ENCODE measurements at regions not wholly inside any gene's neighbourhood (a gene's known extent, or its start where the extent isn't known, plus 50 kb on each side); places are given as distances from the start of the nearest gene placed in this dataset.

- no peak overlapping the region for H3K4me3 ChIP-seq
- TF ChIP-seq CTCF (IDR thresholded peaks at IDR 0.05; ENCODE audit: low read depth, low read length): no peak
- no peak for DNase-seq (ENCODE audit: low read depth in 1 of 2, low spot score in 1 of 2)
- no peaks in the 10 kb centered on the region for H3K9me3 ChIP-seq (ENCODE audit: low read depth)
- no peaks in the 10 kb centered on the region for H3K4me1 ChIP-seq (ENCODE audit: low read depth)
- no peaks in the 10 kb centered on the region for H3K27me3 ChIP-seq
- H3K27ac ChIP-seq: no peak overlapping the region
- H3K36me3 ChIP-seq: no peaks in the 10 kb centered on the region
Measured at GRCh38 chr10:29788113-29788512, 153.3 kb upstream of the SVIL start.

DNA sequence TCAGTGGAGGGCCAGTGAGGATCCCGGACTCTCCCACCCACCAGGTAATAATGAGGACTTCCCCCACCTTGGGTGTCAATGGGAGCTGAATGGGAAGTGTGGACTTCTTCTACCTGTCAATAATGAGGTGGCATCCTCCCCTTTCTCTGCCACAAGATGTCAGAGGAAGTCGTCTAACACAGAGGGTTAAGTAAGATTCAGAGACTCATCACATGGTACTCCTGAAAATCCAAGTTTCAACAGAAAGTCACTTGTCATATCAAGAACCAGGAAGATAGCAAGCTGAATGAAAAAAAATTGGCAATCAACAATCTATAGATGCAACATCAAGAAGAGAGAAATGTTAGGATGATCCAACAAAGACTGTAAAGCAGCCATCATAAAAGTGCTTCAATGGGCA is 150.9 kb upstream of the SVIL start:
- Histone ChIP-seq H3K27me3 (no peaks in the 10 kb centered on the region), H3K9me3 (ENCODE audit: low read depth) (no peaks in the 10 kb centered on the region), H3K36me3 (no peaks in the 10 kb centered on the region), H3K27ac (no peak overlapping the region), H3K4me3 (no peak overlapping the region), H3K4me1 (ENCODE audit: low read depth) (no peaks in the 10 kb centered on the region)
- no peak for DNase-seq (ENCODE audit: low read depth in 1 of 2, low spot score in 1 of 2)
- no peak for TF ChIP-seq CTCF (IDR thresholded peaks at IDR 0.05; ENCODE audit: low read depth, low read length)

DNA sequence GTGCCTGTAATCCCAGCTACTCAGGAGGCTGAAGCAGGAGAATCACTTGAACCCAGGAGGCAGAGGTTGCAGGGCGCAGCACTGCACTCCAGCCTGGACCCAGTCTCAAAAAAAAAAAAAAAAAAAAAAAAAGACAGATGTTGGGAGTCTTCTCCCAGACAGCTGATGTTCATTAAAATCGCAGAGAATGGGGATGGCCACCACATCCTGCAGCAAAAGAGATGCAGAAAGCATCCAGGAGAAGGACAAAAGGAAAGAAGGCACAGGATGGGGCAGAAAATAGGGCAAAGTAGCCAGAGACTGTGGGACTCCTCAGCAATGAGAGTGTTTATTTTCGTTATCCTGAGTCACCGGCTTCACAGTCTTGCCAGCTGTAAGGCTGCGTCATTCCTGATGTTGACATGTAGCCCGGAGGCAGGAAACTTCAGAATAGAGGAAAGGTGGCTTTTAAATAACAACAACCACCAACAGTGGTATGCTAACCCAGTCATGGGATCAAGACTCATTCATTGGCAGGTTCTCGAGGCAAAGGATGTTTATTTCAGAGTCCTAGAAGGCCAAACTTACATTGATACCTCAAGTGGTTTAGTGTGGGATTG is 149.5 kb upstream of the SVIL start:
- DNase-seq (ENCODE audit: low read depth in 1 of 2, low spot score in 1 of 2): peak in 1 of 2 donors; percentile 96
- H3K4me3 ChIP-seq: no peak overlapping the region

DNA sequence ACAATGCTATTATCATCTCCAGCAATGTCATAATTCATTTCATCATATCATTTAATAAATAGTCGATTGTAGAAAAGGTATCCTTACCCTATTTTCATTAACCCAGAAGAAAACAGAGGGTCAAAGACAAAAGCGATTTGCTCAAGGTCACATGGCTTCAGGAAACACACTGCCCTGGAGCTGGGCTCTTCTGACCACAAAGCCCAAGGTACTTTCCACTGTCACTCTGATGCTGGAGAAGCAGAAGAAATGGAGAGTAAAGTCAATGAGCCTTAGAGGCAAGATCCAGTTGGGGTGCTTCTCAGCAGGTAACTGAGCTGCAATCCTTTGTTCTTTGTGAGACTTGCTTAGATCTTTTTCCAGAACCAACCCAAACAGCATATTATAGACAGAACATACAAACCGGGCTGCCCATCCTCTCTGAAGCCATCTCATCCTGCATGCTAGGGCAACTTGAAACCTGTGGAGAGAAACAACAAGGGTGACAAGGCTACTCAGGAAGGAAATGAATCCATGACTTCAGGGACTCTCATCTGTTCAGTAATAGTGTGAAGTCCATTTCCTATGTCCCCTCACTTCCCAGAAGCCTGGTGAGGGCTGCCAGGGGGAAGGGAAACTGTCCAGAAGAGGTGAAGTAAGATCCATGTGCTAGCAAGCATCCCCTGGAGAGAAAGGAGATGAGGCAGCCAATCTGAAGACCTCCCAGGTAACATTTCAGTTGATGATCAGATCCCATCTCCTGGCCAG is 148.6 kb upstream of the SVIL start:
- DNase-seq (ENCODE audit: low read depth in 1 of 2, low spot score in 1 of 2): no peak
- Histone ChIP-seq H3K36me3 (no peaks in the 10 kb centered on the region), H3K4me3 (no peak overlapping the region), H3K4me1 (ENCODE audit: low read depth) (no peaks in the 10 kb centered on the region), H3K27me3 (no peaks in the 10 kb centered on the region), H3K9me3 (ENCODE audit: low read depth) (no peaks in the 10 kb centered on the region), H3K27ac (no peak overlapping the region)
- no peak for TF ChIP-seq CTCF (IDR thresholded peaks at IDR 0.05; ENCODE audit: low read depth, low read length)

More for the DNA sequence above, 149.5 kb upstream of the SVIL start:
- no peak overlapping the region for H3K27ac ChIP-seq
- no peak for TF ChIP-seq CTCF (IDR thresholded peaks at IDR 0.05; ENCODE audit: low read depth, low read length)
- no peaks in the 10 kb centered on the region for H3K9me3 ChIP-seq (ENCODE audit: low read depth)
- no peaks in the 10 kb centered on the region for H3K27me3 ChIP-seq
- no peaks in the 10 kb centered on the region for H3K4me1 ChIP-seq (ENCODE audit: low read depth)
- no peaks in the 10 kb centered on the region for H3K36me3 ChIP-seq

- DNase-seq (ENCODE audit: low read depth in 1 of 2, low spot score in 1 of 2): no peak
- H3K9me3 ChIP-seq (ENCODE audit: low read depth): no peaks in the 10 kb centered on the region
- no peak overlapping the region for H3K4me3 ChIP-seq
- no peaks in the 10 kb centered on the region for H3K4me1 ChIP-seq (ENCODE audit: low read depth)
- H3K27me3 ChIP-seq: no peaks in the 10 kb centered on the region
- no peak overlapping the region for H3K27ac ChIP-seq
- H3K36me3 ChIP-seq: no peaks in the 10 kb centered on the region
- no peak for TF ChIP-seq CTCF (IDR thresholded peaks at IDR 0.05; ENCODE audit: low read depth, low read length)
Measured at GRCh38 chr10:29780639-29781038, 145.9 kb upstream of the SVIL start.

All from cardiac muscle cell (in vitro differentiated cells and primary cell).